ENCODE measurements at regions not wholly inside any gene's neighbourhood (a gene's known extent, or its start where the extent isn't known, plus 50 kb on each side); places are given as distances from the start of the nearest gene placed in this dataset.

GRCh38 chr12:13666806-13667205, 314.6 kb downstream of the GRIN2B start:
- no peak for TF ChIP-seq CTCF (IDR thresholded peaks at IDR 0.05; ENCODE audit: low read depth, low read length, poor library complexity, severe bottlenecking)
- TF ChIP-seq EZH2phosphoT487 (IDR thresholded peaks at IDR 0.05; ENCODE audit: borderline replicate concordance, low read length) = no peak
